HS-5 (cell line): ENCODE measurements at regions not wholly inside any gene's neighbourhood (a gene's known extent, or its start where the extent isn't known, plus 50 kb on each side); places are given as distances from the start of the nearest gene placed in this dataset.
"Not testable (repeated sequence)": the region's sequence is repeated elsewhere in the genome, so short reads cannot be mapped to it uniquely, and the experiment has no call there.

Experiments used
- DNase-seq: peaks from one replicate; pipeline ENCODE4 v3.0.0-alpha.2; 2012; ENCODE audit warnings: low read depth

- DNase-seq: no peak
Observed at GRCh38 chr22:27253108-27253902, 548.3 kb downstream of the MN1 start.

GRCh38 chr22:27254063-27254462, 547.5 kb downstream of the MN1 start:
- DNase-seq: not testable (repeated sequence)

- no peak for DNase-seq
Observed at GRCh38 chr22:27255580-27255979, 546.0 kb downstream of the MN1 start.

- no peak for DNase-seq
Observed at GRCh38 chr22:27257987-27258386, 543.6 kb downstream of the MN1 start.

- no peak for DNase-seq
Observed at GRCh38 chr22:27258616-27259172, 542.9 kb downstream of the MN1 start.

GRCh38 chr22:27259433-27259832, 542.1 kb downstream of the MN1 start:
- no peak for DNase-seq

GRCh38 chr22:27260087-27260698, 541.4 kb downstream of the MN1 start:
- DNase-seq: no peak

GRCh38 chr22:27262361-27262760, 539.2 kb downstream of the MN1 start:
- no peak for DNase-seq

GRCh38 chr22:27264184-27264583, 537.4 kb downstream of the MN1 start:
- no peak for DNase-seq

- no peak for DNase-seq
Observed at GRCh38 chr22:27267145-27267544, 534.4 kb downstream of the MN1 start.

GRCh38 chr22:27269751-27270543, 531.6 kb downstream of the MN1 start:
- DNase-seq: no peak

- DNase-seq: no peak
Observed at GRCh38 chr22:27270818-27271510, 530.6 kb downstream of the MN1 start.

- DNase-seq: no peak
Observed at GRCh38 chr22:27273436-27273835, 528.1 kb downstream of the MN1 start.

GRCh38 chr22:27273853-27274252, 527.7 kb downstream of the MN1 start:
- DNase-seq: no peak

GRCh38 chr22:27274770-27275449, 526.6 kb downstream of the MN1 start:
- no peak for DNase-seq

GRCh38 chr22:27278946-27279345, 522.6 kb downstream of the MN1 start:
- no peak for DNase-seq

GRCh38 chr22:27283240-27283639, 518.3 kb downstream of the MN1 start:
- DNase-seq: no peak

GRCh38 chr22:27283714-27284113, 517.8 kb downstream of the MN1 start:
- no peak for DNase-seq

GRCh38 chr22:27284324-27284723, 517.2 kb downstream of the MN1 start:
- DNase-seq: no peak

GRCh38 chr22:27286711-27287110, 514.8 kb downstream of the MN1 start:
- no peak for DNase-seq

- DNase-seq: no peak
Observed at GRCh38 chr22:27292542-27293299, 508.8 kb downstream of the MN1 start.
